Choroid plexus epithelial cell (primary cell): ENCODE measurements at regions not wholly inside any gene's neighbourhood (a gene's known extent, or its start where the extent isn't known, plus 50 kb on each side); places are given as distances from the start of the nearest gene placed in this dataset.

Source experiments
- DNase-seq: peaks from one replicate; pipeline ENCODE4 v3.0.0-alpha.2; 2010; ENCODE audit warnings: low read depth
- H3K4me3 ChIP-seq: 2 replicates; pipeline ENCODE4 v1.5.1; 2011; ENCODE audit warnings: low read depth, mild to moderate bottlenecking, control low read depth, low read length, moderate library complexity
- CTCF ChIP-seq: conservative IDR thresholded peaks from 2 replicates; pipeline ENCODE4 v1.5.1; 2011; ENCODE audit warnings: low read depth, mild to moderate bottlenecking, control low read depth, inconsistent platforms, low read length, moderate library complexity

GRCh38 chr1:200496937-200497336 is 87.1 kb upstream of the ZNF281 start:
- peak; percentile 29 for TF ChIP-seq CTCF
- H3K4me3 ChIP-seq, result no peak overlapping the region
- peak; percentile 26 for DNase-seq

DNA sequence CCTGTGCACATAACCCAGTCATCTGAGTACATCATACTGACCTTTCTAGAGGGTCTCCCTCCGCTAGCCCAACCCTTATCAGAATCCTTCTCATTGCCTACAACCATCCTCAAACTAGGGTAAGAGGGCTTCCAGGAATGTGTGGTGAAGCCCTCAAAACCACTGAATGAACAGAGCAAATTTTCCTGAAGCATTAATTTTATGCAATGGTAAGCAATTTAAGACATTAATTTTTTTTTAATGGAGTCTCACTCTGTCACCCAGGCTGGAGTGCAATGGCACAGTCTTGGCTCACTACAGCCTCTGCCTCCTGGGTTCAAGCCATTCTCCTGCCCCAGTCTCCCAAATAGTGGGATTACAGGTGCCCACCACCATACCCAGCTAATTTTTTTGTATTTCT is 86.1 kb upstream of the ZNF281 start:
- no peak for TF ChIP-seq CTCF
- H3K4me3 ChIP-seq, result no peak overlapping the region
- DNase-seq, result no peak

- no peak for TF ChIP-seq CTCF
- no peak overlapping the region for H3K4me3 ChIP-seq
- DNase-seq, result no peak
These were observed 83.5 kb upstream of the ZNF281 start for GRCh38 chr1:200493344-200493743.

- no peak overlapping the region for H3K4me3 ChIP-seq
- no peak for DNase-seq
- no peak for TF ChIP-seq CTCF
These were observed 81.3 kb upstream of the ZNF281 start for GRCh38 chr1:200491103-200491502.

- TF ChIP-seq CTCF, result no peak
- no peak for DNase-seq
- no peak overlapping the region for H3K4me3 ChIP-seq
These were observed 80.3 kb upstream of the ZNF281 start for GRCh38 chr1:200490183-200490582.

DNA sequence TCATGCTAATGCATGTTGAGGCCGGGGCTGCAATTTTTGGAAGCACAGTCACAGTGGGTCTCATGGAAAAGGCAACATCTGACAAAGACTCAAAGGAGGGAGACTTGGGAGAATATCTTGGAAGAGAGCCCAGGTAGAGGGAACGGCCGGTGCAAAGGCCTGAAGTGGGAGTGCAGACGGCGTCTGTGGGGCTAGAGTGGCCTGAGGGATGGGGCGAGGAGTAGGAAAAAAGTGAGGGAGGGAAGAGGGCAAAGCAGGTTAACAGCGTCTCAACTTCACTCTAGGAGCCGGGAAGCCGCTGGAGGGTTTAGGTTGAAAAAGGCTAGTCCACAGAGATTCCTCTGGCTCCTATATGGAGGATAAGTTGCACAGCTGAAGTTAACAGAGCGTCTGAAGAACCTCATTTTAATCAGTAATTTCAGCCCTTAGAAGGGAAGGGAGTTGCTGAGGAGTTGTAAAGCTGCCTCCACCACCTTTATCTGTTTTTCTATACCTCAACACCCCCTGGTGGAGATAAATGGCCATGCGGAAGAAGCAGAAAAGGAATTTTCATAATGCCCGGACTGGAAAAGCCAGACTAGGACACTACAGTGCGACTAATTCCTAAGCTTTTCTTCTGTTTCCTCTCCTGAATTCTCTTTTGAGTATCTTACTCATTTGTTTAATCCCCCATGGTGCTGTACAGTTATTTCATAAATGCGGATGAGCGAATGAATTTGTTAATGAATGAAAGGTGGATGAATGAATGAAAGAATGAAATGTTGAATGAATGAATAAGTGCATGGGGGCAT is 78.7 kb upstream of the ZNF281 start:
- no peak overlapping the region for H3K4me3 ChIP-seq
- TF ChIP-seq CTCF, result peak; percentile 88
- peak; percentile 91 for DNase-seq

DNA sequence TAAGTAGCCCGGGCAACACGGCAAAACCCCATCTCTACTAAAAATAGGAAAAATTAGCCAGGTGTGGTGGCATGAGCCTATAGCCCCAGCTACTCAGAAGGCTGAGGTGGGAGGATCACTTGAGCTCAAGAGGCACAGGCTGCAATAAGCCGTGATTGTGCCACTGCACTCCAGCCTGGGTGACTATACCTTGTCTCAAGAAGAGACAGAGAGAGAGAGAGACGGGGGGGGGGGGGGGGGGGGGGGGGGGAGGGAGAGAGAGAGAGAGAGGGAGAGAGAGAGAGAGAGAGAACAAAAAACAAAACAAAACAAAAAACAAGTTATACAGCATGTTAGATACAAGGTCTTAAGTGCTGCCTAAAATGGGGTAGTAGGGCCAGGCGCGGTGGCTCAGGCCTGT is 77.8 kb upstream of the ZNF281 start:
- no peak for TF ChIP-seq CTCF
- H3K4me3 ChIP-seq, result no peak overlapping the region
- no peak for DNase-seq
